Left lobe of liver (tissue), 2 donors: ENCODE measurements at regions not wholly inside any gene's neighbourhood (a gene's known extent, or its start where the extent isn't known, plus 50 kb on each side); places are given as distances from the start of the nearest gene placed in this dataset.

Source experiments
- ATAC-seq: fragments of 200-7000 bp; cut with Tn5 transposase; one replicate; pipeline ENCODE4 v1.9.1; 2020; ENCODE audit warnings: mild to moderate bottlenecking, moderate library complexity
- DNase-seq: peaks from one replicate; pipeline ENCODE4 v3.0.0-alpha.2; 2020; ENCODE audit warnings: low spot score
- donor health status: DM: no; HTN: no; CAD: no; lungs with moderate emphysema.
- donor health status: DM: no; HTN: yes; CAD: no.

- no peak for ATAC-seq
- no peak for DNase-seq
Measured at GRCh38 chr10:84076047-84076388, 63.3 kb upstream of the GHITM start.

DNA sequence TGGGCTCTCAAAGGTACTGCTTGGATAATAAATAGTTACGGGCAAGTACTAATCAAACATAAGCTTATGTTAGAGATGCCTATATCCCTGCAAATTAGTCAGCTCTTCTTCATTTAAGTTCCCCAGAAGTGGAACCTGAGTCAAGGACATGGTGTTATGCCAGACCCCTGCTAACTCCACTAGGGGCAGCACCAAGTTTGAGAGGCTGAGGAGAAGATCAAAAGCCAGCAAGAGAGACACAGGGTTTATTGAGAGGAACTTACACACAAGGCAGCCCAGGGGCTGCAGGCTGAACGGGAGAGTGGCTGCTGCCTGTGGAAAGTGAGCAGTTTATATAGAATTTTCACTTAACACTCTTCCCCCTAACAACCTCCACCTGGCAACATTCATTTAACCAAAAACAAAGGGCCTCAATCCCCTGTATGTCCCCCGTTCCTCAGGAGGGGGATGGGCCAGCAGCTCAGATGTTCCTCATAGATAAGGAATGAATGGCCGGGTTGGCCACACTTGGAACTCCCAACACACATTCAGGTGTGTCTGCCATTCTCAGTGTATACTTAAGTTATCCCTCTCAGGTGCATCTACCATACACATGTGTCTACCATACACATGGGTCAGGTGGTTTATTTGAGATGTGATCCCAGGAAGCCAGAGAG, 62.6 kb upstream of the GHITM start:
- ATAC-seq (no peak), DNase-seq (no peak)

DNA sequence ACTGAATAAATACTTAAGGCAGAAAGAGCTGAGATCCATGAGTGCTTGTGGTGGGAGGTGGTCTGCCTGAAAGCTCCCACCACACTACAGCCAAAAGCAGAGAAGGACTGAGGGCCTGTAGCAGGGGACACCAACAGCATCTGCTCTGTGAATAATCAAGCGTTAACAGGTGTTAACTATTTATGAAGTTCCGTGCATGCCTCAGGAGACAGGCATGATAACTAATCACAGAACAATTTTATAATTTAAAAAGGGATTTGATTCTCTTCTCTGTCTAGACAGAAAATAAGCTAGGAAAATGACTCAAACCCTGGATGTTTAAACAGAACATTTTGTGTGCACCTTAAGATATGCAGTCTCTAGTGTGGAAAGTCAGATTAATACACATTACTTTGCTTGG, 61.5 kb upstream of the GHITM start:
- ATAC-seq (no peak), DNase-seq (no peak)

DNA sequence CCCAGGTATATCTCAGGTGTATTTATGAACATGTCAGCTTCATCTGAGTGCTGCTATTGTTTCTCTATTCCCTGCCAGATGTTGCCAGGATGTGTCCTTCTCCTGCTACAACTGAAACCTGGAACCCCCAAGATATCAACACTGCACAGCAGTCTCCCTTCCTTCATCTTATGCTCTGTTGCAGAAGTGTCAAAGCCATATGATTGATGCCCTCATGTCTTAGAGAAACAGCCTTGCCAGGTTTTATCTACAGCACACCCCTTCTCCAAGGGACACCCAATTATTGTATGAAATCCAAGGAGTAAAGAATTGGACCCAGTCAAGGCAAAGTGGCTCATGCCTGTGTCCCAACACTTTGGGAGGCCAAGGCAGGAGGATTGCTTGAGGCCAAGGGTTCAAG, 60.5 kb upstream of the GHITM start:
- DNase-seq, result no peak
- no peak for ATAC-seq

DNA sequence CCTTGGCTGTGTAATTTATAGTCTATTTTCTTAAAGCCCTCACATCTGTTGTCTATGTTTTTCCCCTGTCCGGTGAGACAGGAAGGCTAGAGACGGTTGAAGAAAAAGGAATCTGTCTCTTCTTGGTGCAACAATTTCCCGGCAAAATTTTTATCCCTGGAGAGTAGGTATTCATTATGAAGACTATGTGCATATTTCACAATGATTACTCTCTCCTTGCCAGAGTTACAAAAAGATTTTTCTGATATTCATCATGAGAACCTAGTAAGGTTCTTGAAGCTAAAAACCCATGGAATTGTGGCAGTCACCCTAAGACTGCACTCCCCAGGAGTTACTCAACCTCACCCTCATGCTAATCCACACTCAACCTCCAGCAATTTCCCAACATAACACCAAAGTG, 55.0 kb upstream of the GHITM start:
- DNase-seq, result no peak
- no peak for ATAC-seq

DNA sequence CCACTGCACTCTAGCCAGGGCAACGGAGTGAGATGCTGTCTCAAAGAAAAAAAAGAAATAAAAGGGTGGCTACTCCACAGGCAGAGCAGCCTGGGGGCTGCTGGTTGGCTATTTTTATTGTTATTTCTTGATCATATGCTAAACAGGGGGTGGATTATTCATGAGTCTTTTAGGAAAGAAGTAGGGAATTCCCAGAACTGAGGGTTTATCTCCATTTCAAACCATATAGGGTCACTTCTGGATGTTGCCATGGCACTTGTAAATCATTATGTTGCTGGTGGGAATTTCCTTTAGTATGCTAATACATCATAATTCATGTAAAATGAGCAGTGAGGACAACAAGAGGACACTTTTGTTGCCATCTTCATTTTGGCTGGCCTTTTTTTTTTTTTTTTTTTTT, 52.1 kb upstream of the GHITM start:
- ATAC-seq (no peak), DNase-seq (no peak)

DNA sequence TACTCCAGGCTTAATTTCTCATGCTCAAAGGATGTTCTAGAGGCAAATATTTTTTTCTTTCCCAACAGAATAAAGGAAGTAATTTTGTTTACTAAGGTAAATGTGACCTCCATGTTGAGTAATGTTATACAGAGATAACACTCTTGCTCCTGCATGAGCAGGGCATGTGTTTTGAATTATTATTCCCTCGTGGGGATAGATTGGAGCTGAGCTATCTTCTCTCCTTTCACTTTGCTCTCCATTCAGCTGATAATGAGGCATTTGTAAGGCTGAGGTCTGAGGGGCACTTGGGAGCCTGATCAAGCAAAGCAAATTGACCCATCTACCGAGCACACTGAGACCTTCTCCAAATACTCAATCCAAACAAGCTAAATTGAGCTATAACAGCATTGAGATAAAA, 50.7 kb upstream of the GHITM start:
- DNase-seq, result no peak

GRCh38 chr10:84089162-84089561, 50.1 kb upstream of the GHITM start:
- DNase-seq, result no peak
- ATAC-seq, result no peak

More for the DNA sequence above, 50.7 kb upstream of the GHITM start:
- no peak for ATAC-seq
